HG02943 (cell line): ENCODE measurements at regions not wholly inside any gene's neighbourhood (a gene's known extent, or its start where the extent isn't known, plus 50 kb on each side); places are given as distances from the start of the nearest gene placed in this dataset.

Source experiments
- ATAC-seq: cut with Tn5 transposase; IDR thresholded peaks from one replicate; pipeline ENCODE4 v1.9.1; 2021; ENCODE audit warnings: mild to moderate bottlenecking, low read depth, moderate library complexity; ENCODE audit not compliant: unreplicated experiment

DNA sequence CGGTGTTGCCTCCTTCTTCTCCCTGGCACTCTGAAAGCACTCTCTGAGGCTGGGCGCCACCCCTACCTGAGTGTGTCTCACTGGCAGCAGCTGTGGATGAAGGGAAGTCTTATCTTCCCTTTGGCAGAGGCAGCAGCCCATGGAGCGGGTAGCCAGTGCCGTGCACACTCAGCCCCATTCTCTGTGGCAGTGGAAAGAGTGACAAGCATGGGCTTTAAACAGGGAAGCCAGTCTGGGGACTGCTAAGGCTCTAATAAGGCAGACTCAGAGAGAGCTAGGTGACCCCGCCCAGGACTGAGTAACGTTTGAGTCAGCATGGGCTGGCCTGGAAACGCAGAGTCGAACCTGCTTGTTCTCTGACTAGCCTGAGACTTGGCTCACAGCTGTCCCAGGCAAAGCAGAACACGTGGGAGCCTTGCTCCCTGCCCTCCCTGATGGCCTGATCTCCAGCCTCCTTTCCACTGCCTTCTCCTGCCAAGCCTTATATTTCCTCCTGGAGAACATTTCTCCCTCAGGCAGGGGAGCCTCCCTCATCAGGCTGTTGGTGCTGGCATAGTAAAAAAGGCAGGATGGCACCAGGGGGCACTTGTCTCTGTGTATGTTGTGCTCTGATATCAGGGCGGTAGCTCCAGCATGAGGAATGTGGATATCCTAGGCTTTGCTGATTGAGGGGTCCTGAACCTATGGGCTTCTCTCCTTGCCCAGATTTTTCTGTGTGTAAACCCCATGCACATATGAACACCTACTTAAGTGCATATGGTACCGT, 93.9 kb upstream of the LGALSL start:
- no peak for ATAC-seq

DNA sequence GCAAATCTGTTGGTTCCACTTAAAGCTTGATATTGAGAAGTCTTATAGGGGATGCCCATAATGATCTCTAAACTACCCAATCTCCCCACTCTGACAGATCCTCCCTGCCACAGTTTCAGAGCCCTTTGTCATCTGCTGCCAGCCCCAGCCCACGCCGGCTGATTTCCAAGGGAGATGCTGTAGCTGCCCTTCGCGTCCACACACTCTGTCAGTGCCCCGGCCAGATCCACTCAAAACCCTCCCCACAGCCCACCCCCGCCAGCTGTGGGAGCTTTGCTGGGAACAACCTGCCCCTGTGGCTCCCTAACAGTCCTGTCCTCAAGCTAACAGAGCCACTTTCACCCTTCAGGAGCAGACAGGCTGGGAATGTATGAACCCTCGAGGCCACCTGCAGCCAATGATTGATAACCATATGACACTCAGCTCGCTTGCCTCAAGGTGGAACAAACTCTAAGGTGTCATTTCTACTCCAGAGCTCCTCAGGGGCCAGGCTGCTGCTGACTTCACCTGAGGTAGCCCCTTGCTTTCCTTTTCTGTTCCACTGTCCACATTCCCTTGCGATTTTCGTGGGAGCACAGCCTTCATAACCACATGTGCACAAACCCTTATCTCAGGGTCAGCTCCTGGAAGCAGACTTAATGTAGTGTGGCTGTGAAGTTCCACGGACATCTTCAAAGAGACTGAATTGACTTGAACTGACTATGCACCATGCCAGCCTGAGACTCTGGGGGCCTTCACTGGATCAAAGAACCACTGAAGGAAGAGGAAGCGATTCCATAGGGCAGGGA, 92.6 kb upstream of the LGALSL start:
- no peak for ATAC-seq

DNA sequence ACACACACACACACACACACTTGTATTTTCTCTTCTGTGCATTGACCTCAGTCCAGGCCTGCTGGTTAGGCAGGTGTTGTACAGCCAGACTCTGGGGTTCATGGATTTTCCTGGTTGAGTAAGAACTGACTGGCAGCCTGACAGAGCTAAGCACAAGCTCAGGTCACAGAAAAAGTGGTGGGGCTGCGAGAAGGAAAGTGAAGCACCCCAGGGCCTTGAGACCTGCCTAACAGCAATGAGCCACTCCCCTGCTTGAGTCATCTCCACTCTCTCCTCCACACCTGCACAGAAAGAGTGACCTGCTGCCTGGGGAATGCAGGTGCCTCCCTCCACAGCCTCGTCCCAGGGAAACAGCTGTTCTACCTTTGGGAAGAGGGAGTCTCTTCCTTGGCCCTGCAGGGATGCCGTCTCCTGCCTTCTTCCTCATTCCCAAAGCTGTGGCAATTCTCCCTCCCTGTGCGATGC, 91.4 kb upstream of the LGALSL start:
- ATAC-seq: no peak

DNA sequence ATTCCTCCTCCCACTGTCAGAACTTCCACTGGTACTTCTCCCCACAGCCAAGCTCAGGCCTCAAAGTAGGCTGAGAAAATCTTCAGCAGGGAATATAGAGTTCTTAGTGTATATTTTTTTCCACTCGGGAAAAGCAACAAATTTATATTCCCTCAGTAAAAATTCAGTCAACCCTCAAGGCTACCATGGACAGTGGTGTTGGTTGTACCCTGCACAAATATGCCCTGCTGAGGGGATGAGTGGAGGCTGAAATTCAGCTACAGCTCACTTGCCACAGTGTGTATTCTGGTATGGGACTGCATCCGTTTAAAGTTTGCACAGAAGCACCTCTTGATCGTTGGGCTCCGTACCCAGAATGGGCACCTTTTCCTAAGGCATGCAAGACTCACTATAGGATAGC, 90.8 kb upstream of the LGALSL start:
- ATAC-seq: no peak

DNA sequence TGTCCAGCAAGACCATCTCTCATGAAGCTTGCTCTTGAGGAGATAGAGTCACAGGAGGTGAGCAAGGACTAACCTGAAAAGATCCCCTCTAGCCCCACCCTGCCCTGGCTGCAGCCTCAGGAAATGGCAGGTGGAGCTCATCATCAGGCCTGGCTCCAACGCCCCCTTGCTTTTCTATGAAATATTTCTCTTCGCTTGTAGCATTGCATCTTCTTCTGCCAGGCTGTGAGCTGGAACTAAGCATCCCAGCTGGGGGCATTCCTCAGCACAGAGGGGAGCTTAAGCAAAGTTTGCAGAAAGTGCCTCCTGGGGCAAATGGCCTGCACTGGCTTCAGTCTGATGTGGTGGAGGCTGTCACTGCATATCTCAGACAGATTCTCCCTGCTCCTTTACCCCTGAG, 90.1 kb upstream of the LGALSL start:
- no peak for ATAC-seq

DNA sequence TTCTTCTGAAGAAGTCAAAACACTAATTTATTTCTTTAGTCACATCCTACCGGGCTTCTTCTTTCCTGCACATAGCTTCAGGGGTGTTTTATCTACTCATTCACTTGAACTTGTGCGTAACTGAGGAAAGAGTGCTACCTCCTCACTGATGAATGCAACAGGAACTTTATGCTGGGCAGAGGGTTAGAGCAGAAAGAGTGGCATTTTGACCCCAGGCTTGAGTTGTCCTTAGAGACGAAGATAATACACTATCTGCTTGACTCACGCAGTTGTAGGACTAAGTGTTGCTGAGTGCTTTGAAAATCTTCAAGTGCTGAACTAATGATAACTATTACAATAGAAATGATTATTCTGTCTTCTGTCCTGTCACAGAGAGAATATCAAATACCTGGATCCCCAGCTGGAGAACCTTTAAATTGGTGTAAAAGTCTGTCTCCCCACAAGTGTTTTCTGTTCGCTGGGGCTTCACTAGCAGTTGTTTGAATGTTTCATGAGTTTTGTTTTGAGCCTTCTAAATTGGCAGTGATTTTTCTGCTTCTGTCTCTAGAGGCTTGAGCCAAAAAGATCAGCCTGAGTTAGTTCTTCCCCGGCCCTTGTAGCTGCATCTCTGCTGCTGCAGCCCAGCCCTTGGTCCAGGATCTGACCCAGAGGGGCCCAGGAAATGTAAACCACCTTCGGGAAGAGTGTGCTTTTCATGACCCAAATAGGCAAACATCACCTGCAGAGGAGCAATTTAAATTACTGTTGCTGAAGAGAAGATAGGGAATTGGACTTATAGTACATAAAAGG, 86.3 kb upstream of the LGALSL start:
- ATAC-seq: no peak

DNA sequence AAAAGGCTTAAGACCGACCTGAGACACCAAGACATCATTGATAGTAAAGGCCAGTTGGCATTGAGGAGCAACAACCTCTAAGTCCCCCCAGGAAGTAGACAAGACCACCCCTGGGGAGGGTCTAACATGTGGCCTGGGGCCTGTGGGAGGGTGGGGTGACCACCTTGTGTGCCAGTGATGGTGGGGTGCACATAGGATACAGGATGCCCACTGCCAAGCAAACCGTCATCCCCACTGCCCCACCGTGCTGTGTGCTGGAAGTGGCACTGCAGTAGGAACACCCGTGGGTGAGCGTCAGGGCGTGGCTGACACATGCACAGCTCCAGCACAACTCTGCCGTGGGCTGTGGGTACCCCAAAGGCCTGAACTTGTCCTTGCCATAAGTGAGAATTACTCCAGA, 84.3 kb upstream of the LGALSL start:
- ATAC-seq: no peak

DNA sequence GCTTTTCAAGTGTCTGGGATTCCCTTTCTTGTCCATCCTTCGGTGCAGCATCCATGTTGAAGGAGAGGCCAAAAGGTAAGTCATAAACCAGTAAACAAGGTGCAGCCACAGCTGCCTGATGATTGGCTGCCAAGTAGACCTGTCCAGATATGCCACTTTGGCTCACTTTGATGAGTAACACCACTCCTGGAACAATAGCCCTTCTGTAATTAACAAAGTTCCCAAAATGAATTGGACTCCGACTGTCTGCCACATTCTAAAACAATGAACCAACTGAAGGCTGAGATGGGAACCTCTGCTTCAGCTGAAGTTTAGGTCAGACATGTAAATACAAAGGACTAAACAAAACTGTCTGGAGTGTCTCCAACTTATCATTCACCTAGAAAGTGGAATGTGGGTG, 82.2 kb upstream of the LGALSL start:
- no peak for ATAC-seq

DNA sequence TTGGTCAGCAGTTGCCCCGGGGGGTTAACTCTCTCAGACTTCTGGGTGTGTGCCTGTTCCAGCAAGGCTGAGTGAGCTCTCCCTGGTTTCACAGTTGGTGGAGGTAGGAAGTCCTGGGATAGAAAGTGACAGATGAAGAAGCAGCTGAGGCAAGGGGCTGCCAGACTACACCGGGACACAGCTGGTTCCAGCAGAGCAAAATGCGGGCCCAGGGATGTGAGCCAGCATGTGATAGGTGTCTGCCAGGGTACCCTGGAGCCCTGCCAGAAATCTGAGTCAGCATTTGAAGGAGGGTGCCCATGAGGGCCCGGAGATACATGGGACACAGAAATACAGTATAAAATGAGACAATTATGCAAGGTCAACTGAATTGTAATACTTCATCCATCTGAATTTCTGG, 79.3 kb upstream of the LGALSL start:
- no peak for ATAC-seq

DNA sequence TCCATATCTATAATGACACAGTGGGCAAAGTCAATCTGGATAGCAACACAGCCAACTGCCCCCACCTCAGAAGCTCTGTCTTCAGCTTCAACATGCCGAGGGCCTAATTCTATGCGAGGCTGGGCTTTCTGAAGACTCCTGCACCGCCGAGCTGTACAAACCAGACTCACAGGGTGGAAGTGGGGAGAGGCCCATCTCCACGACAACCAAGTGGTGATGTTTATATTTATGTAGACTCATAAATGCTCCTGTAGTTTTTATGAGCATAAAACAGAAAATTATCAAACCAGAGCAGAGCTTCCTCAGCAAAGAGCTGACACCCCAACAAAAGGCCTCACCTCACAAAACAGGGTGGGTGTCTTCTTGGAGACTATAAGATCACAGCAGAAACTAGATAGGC, 77.0 kb upstream of the LGALSL start:
- no peak for ATAC-seq

DNA sequence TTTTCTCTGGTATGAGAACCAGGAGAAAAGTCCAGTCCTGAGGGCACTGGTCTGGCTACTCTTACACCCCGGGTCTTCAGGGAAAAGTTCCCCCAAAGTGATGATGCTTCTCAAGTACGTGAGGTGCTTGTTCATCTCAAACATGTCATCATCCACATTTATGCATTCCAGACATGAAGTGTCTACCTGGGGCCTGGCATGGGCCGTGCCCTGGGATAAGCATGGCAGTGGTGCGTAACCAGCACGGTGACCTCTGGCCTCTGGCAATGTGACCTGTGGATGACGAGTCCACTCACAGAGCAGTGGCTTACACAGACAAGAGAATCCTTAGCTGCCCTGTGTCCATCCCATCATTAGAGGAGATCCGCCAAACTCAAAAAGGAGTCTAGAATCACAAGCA, 74.8 kb upstream of the LGALSL start:
- no peak for ATAC-seq

DNA sequence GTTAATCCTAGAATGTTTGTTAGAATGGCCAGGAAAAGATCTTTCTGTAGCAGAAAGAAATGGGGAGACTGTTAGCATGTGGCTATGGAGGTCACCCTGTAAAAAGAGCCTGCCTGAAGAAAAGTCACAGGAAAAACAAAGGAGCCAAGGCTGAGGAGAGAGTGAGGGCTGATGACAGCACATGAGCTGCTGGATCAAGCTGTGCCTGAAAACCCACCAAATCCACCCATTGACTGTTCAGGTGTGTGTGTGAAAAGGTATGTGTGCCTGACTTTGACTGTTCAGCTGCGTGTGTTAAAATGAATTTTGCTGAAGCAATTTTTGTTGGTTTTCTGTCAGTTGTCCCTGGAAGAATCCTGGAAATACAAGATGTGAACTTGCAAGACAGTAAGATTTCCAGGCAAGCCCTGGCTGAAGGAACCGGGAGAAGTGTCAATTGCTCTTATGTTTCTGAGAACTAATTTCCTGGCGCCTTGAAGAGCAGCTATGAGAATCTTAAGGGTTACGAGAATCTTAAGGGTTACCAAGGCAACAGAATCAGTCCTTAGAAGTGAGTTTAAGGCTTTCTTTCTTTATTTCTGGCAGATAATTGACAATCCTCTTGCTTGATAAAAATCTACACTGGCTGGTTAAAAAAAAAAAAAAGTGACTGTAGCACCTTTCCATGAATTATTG, 73.0 kb upstream of the LGALSL start:
- ATAC-seq: no peak

DNA sequence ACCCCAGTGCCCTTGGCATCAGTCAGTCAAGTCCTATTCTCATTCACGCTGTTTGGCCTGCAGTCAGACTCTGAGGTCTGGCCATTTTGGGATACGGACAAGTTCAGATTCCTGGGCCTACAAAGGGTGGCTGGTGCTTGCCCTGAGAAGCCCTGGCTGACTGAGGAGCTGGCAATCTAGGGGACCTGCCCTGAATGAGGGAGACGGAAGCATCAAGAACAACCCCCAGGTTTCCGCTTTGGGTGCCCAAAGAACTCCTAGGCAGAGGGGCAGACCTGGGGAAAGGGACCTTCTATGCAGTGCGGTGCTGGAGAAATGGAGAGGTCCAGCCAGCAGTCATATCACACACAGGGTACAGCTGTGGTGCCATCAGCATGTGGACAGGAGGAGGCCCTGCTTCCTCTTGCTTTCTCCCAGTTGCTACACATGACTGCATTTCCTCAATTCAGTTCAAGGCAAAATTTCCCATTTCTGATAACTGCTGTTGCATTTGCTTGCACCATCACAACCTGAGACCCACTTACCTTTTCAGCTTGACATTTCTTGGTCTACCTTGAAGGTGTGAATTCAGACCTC, 70.9 kb upstream of the LGALSL start:
- ATAC-seq: no peak

DNA sequence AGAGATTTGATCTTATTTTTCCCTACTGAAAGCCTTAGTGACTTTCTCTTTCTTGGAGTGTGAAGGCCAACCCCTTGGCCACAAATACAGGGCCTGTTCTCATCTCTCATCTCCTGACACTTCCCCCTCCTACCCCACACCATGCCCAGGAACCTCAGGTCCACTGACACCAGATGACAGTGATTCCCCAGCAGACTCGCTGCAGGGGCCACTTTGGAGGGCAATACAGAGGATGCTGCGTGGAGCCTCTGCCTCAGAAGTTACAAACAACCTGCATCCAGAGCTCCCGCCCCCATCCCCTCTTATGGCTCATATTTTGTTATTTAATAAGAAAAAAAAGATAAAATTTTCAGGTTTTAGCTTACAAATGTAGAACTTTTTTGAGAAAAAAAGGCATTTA, 70.1 kb upstream of the LGALSL start:
- ATAC-seq: no peak

DNA sequence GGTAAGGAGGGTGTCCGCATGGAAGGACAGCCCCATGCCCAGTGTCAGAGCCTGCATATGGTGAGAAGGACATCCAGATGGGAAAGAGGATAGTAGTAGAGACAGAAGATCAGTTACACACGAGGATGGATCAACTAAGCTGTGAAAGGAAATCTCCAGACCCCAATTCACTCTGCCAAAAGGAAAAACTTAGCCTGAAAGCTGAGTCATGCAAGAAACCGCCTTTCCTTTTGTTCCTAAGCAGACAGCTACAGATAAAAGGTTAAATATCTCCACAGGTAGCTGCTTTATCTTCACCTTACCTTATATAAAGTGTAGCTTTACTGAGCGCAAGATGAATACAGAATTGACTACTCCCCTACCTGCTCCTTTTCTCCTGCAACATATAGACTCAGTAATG, 67.3 kb upstream of the LGALSL start:
- ATAC-seq: no peak

DNA sequence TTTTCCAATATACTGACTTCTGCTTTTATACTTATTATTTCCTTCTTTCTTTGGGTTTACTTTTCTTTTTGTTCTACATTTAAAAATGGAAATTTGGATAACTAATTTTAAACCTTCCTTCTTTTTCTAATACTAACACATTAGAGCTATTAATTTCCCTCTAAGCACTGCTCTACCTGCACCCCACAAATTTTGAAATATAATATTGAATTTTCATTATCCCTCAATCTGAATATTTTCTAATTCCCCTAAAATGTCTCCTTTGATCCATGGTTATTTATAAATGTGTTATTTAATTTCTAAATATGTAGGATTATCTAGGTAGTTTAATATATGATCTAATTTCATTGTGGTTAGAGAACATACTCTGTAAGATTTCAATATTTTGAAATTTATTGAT, 63.4 kb upstream of the LGALSL start:
- no peak for ATAC-seq

DNA sequence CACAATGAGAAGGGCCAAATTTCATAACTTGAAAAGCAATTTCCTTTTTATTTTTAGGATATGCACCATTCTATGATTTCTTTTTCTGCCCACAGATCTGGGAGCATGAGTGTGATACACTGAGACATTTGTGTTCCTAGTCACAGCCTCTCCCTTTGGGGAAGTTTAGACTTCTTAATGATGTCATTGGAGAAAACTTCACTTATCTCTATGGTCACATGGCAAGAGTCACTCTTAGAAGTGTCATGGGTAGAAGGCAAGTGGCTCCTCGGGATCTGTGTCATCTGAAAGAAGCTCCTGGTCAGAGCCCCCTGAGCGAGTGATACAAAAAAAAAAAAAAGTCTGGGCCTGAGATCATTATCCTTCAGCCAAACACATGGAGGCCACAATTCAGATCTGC, 62.5 kb upstream of the LGALSL start:
- no peak for ATAC-seq

DNA sequence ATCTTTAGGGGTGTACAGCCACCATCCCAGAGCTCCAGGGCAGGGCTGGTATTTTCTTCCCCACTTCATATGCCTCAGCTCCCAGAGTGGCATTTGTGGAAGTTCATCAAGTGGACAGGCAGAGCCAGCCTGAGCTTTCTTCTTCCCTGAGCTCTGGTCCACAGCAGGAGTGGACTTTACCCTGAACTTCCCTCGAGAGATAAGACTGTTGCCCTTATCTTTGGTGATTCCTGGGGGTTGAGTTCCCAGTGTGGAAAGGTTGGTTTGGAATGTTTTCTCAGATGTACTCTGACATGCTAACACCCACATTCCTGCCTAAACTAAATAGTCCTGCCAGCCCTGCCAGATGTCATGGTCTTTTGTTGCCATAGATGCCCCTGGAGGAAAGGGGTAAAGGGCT, 62.0 kb upstream of the LGALSL start:
- ATAC-seq: no peak

DNA sequence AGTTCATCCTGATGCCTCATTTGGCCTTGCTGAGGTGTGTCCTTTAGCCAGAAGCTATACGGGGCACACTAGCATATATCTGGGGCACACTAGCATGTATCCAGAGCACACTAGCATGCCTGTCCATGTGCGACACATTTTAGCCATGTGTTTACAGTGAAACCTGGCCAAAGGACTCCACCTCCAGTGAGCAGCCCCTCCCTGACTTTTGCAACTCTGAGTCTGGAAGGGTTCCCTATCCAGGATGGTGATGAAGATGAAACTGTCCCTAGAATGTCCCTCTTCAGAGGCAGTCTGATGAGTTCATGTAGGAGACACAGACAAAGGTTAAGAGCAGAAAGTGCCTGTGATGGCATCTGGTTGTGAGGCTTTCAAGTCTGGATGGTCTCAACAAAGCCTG, 61.4 kb upstream of the LGALSL start:
- no peak for ATAC-seq

DNA sequence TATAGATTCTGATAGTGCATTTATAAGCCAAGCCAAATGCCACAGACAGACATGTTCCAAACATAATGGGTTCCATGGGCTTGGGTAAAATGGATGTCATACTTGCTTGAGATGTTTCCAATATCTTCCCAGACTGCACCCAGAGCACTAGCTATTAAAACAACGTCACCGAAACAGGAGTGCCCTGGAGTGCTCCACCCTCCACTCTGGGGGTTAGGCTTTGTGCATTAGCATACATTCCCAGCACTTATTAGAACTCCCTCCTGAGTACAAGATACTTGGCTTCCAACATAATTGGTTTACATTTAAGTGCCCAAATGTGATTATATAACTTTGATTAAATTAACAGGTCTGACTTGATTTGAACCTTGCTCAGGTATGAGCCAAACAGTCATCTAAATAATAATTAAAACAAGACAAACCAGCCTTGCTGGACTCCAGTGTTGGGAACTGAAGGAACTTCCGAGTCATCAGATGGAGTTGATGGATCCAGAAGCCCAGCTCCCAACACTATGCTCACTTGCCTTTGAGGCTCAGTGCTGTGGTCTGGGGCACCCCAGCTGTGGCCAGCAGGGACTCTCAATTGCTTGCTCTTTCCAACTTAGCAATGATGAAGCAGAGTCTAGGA, 60.5 kb upstream of the LGALSL start:
- ATAC-seq: no peak
